CD4-positive, alpha-beta T cell (primary cell): ENCODE measurements at regions not wholly inside any gene's neighbourhood (a gene's known extent, or its start where the extent isn't known, plus 50 kb on each side); places are given as distances from the start of the nearest gene placed in this dataset.

Experiments used
- ATAC-seq: fragments of 200-7000 bp; cut with Tn5 transposase; one replicate; pipeline ENCODE4 v1.10.0; 2022; ENCODE audit warnings: mild to moderate bottlenecking; ENCODE audit not compliant: poor library complexity
- CTCF ChIA-PET: fragments of 350-600 bp; sonication (Branson Sonifier 250); formaldehyde crosslinking; loops from one replicate; lab custom pipeline; 2021; ENCODE audit warnings: antibody characterized with exemption, inconsistent platforms; lab: Charles Lee
- POLR2A ChIA-PET: fragments of 350-600 bp; sonication (Branson Sonifier 250); formaldehyde crosslinking; loops from one replicate; lab custom pipeline; 2021; ENCODE audit warnings: antibody characterized with exemption, inconsistent platforms; lab: Charles Lee
- DNase-seq, 14 experiments: peaks; one replicate each; pipeline ENCODE4 v3.0.0-alpha.2; 2013 to 2020; ENCODE audit warnings: mixed read lengths in 2 of 14
- H3K27ac ChIP-seq, 2 donors: one replicate each; pipeline versions ENCODE4 v1.5.1 to v1.7.0; 2013; ENCODE audit warnings: low read length in 2 of 2, low read depth in 1 of 2, mild to moderate bottlenecking in 1 of 2
- H3K27me3 ChIP-seq, 2 experiments: 1 replicate in 1 of 2; 2 replicates in 1 of 2; pipeline versions ENCODE4 v1.6.1 to v1.7.0; 2013; ENCODE audit warnings: low read length in 2 of 2, control low read depth in 1 of 2, mild to moderate bottlenecking in 1 of 2, moderate library complexity in 1 of 2; ENCODE audit not compliant: insufficient read depth in 2 of 2, control insufficient read depth in 1 of 2
- H3K36me3 ChIP-seq: one replicate; pipeline ENCODE4 v1.6.1; 2013; ENCODE audit warnings: low read length, control low read depth; ENCODE audit not compliant: insufficient read depth
- H3K4me1 ChIP-seq: one replicate; pipeline ENCODE4 v1.6.1; 2013; ENCODE audit warnings: low read length, control low read depth; ENCODE audit not compliant: insufficient read depth
- H3K4me3 ChIP-seq: one replicate; pipeline ENCODE4 v1.5.1; 2013; ENCODE audit warnings: mild to moderate bottlenecking, low read length, moderate library complexity
- H3K9me3 ChIP-seq, 2 experiments: 1 replicate in 1 of 2; 2 replicates in 1 of 2; pipeline versions ENCODE4 v1.6.1 to v1.7.0; 2013; ENCODE audit warnings: low read length in 2 of 2, mild to moderate bottlenecking in 2 of 2, control low read depth in 1 of 2, moderate library complexity in 1 of 2; ENCODE audit not compliant: control insufficient read depth in 1 of 2, insufficient read depth in 1 of 2
- H3K27ac Mint-ChIP-seq: one replicate; pipeline ENCODE4 v1.8.0; 2020; ENCODE audit warnings: mixed read lengths
- H3K27me3 Mint-ChIP-seq: one replicate; pipeline ENCODE4 v1.8.0; 2021; ENCODE audit warnings: mixed read lengths
- H3K36me3 Mint-ChIP-seq: one replicate; pipeline ENCODE4 v1.8.0; 2021; ENCODE audit warnings: low read depth, mixed read lengths
- H3K4me1 Mint-ChIP-seq: one replicate; pipeline ENCODE4 v1.8.0; 2021; ENCODE audit warnings: low read depth, mixed read lengths
- H3K4me3 Mint-ChIP-seq: one replicate; pipeline ENCODE4 v1.8.0; 2020; ENCODE audit warnings: mild to moderate bottlenecking, mixed read lengths
- H3K9me3 Mint-ChIP-seq: one replicate; pipeline ENCODE4 v1.8.0; 2020; ENCODE audit warnings: mixed read lengths
- intact Hi-C, 2 experiments: fragments of 100-400 bp; cut with DNase I in 1 of 2; cut with micrococcal nuclease in 1 of 2; formaldehyde crosslinking; loops; one replicate each; pipeline versions ENCODE4 v1.15.1 to v1.9.0; 2023 to 2025; cut with DNase I, micrococcal nuclease
- TF ChIP-seq, protein P1 (sequence below): fragments of 200-600 bp; IDR thresholded peaks from one replicate; pipeline ENCODE4 v1.8.0; 2022; ENCODE audit warnings: antibody characterized with exemption, mild to moderate bottlenecking

DNA sequence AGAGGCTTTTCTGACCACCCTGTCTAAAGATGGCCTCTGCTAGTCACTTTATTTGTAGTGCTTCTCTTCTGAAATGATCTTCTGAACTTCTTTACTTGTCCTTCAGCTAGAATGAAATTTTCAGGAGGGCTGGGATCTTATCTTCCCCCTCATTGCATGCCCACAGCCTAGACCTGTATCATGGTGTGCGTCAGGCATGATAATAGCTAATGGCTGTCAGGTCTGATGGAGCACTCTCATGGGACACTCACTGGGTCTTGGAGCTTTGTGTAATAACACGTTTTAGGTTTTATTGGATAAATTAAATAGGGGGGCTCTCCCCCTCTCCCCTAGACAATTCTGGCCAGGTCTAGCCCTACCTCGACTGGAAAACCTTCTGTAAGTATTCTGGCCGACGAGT lies 97.1 kb upstream of the NRXN3 start:
- ATAC-seq (no peak), DNase-seq (no peak)
- H3K27me3 Mint-ChIP-seq: peaks cover 4% of the 10 kb centered on the region
- no peaks in the 10 kb centered on the region for H3K9me3 Mint-ChIP-seq
- no peaks in the 10 kb centered on the region for H3K4me1 ChIP-seq
- no peaks in the 10 kb centered on the region for H3K9me3 ChIP-seq
- ChIA-PET CTCF (no interaction called here), POLR2A (no interaction called here)
- H3K27me3 ChIP-seq: no peaks in the 10 kb centered on the region
- no peaks in the 10 kb centered on the region for H3K36me3 Mint-ChIP-seq
- no peak overlapping the region for H3K4me3 ChIP-seq
- TF ChIP-seq, protein P1, sequence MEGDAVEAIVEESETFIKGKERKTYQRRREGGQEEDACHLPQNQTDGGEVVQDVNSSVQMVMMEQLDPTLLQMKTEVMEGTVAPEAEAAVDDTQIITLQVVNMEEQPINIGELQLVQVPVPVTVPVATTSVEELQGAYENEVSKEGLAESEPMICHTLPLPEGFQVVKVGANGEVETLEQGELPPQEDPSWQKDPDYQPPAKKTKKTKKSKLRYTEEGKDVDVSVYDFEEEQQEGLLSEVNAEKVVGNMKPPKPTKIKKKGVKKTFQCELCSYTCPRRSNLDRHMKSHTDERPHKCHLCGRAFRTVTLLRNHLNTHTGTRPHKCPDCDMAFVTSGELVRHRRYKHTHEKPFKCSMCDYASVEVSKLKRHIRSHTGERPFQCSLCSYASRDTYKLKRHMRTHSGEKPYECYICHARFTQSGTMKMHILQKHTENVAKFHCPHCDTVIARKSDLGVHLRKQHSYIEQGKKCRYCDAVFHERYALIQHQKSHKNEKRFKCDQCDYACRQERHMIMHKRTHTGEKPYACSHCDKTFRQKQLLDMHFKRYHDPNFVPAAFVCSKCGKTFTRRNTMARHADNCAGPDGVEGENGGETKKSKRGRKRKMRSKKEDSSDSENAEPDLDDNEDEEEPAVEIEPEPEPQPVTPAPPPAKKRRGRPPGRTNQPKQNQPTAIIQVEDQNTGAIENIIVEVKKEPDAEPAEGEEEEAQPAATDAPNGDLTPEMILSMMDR: no peak
- H3K4me3 Mint-ChIP-seq: no peak overlapping the region
- no peaks in the 10 kb centered on the region for H3K4me1 Mint-ChIP-seq
- no peak overlapping the region for H3K27ac ChIP-seq
- intact Hi-C loops: no loop called here
- H3K36me3 ChIP-seq: no peaks in the 10 kb centered on the region
- no peak overlapping the region for H3K27ac Mint-ChIP-seq

DNA sequence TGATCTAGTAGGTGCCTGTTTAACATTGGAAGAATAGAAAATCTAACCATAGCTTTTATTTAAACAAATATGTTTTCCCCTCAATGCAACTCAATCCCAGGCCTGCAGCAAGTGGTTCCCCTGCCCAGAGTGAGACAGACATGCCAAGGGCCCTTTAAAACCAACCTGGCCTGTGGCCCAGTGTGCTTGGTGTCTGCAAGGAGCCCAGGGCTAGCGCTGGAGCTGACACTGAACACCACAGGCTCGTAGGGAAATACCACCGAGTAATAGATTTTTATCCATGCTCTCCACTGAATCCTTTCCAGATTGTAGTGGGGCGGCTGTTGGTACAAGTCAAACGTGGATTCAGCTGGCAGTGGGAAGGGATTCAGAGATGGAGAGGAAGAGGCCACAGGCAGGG lies 95.6 kb upstream of the NRXN3 start:
- no peaks in the 10 kb centered on the region for H3K9me3 ChIP-seq
- ATAC-seq (no peak), DNase-seq (no peak)
- H3K27ac ChIP-seq: no peak overlapping the region
- Mint-ChIP-seq H3K9me3 (no peaks in the 10 kb centered on the region), H3K27ac (no peak overlapping the region), H3K27me3 (peaks cover 4% of the 10 kb centered on the region), H3K36me3 (no peaks in the 10 kb centered on the region), H3K4me1 (no peaks in the 10 kb centered on the region), H3K4me3 (no peak overlapping the region)
- POLR2A ChIA-PET: no interaction called here
- TF ChIP-seq, protein P1: no peak
- H3K27me3 ChIP-seq: no peaks in the 10 kb centered on the region
- H3K4me3 ChIP-seq: no peak overlapping the region
- intact Hi-C loops: no loop called here
- no peaks in the 10 kb centered on the region for H3K4me1 ChIP-seq
- CTCF ChIA-PET: no interaction called here
- no peaks in the 10 kb centered on the region for H3K36me3 ChIP-seq

DNA sequence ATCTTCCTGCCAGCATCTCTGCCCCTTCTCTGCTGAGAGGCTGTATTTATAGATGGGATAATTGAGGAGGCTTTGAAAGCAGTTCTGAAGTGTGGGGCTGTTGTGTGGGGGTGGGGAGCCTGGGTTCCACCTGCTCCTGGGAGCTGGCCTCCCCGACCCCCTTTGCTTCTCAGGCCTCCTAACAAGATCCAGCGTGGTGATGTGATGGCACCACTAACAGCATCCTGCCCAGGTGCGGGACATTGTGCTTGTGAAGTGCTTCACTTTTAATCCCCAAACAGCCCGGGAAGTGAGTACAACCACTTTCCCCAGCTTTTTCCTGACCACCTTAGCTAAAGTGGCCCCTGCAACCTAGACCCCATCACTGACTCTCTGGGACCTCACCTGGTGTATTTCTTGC lies 95.1 kb upstream of the NRXN3 start:
- Histone ChIP-seq H3K27ac (no peak overlapping the region), H3K27me3 (no peaks in the 10 kb centered on the region), H3K4me1 (no peaks in the 10 kb centered on the region), H3K4me3 (no peak overlapping the region), H3K9me3 (no peaks in the 10 kb centered on the region), H3K36me3 (no peaks in the 10 kb centered on the region)
- peaks cover 4% of the 10 kb centered on the region for H3K27me3 Mint-ChIP-seq
- POLR2A ChIA-PET: no interaction called here
- no peak overlapping the region for H3K27ac Mint-ChIP-seq
- intact Hi-C loops: no loop called here
- no peak for DNase-seq
- H3K9me3 Mint-ChIP-seq: no peaks in the 10 kb centered on the region
- TF ChIP-seq, protein P1: no peak
- ATAC-seq: no peak
- H3K4me1 Mint-ChIP-seq: no peaks in the 10 kb centered on the region
- H3K4me3 Mint-ChIP-seq: no peak overlapping the region
- CTCF ChIA-PET: no interaction called here
- H3K36me3 Mint-ChIP-seq: no peaks in the 10 kb centered on the region
